Liver (tissue), 8 donors: ENCODE measurements at regions not wholly inside any gene's neighbourhood (a gene's known extent, or its start where the extent isn't known, plus 50 kb on each side); places are given as distances from the start of the nearest gene placed in this dataset.

Experiments
- DNase-seq: peaks from one replicate; pipeline ENCODE4 v3.0.0-alpha.2; 2017; ENCODE audit warnings: low spot score
- H3K27ac ChIP-seq, 2 donors: one replicate each; pipeline ENCODE4 v1.7.0; 2013; ENCODE audit warnings: inconsistent platforms in 2 of 2, low read length in 2 of 2, control low read depth in 1 of 2, low read depth in 1 of 2, mild to moderate bottlenecking in 1 of 2
- H3K27me3 ChIP-seq, 4 donors: one replicate each; pipeline versions ENCODE4 v1.6.1 to v1.7.0; 2013; ENCODE audit warnings: low read length in 3 of 4, inconsistent platforms in 1 of 4, mild to moderate bottlenecking in 1 of 4, moderate library complexity in 1 of 4; ENCODE audit not compliant: control insufficient read depth in 4 of 4, insufficient read depth in 4 of 4
- H3K36me3 ChIP-seq, 4 donors: one replicate each; pipeline versions ENCODE4 v1.6.1 to v1.7.0; 2013; ENCODE audit warnings: low read length in 3 of 4, mild to moderate bottlenecking in 3 of 4, low read depth in 1 of 4, moderate library complexity in 1 of 4; ENCODE audit not compliant: control insufficient read depth in 4 of 4, insufficient read depth in 3 of 4
- H3K4me1 ChIP-seq, 4 donors: one replicate each; pipeline versions ENCODE4 v1.6.1 to v1.7.0; 2013; ENCODE audit warnings: low read length in 3 of 4, mild to moderate bottlenecking in 3 of 4, moderate library complexity in 1 of 4; ENCODE audit not compliant: control insufficient read depth in 4 of 4, insufficient read depth in 4 of 4
- H3K4me3 ChIP-seq, 3 donors: one replicate each; pipeline versions ENCODE4 v1.6.1 to v1.7.0; 2013; ENCODE audit warnings: low read length in 3 of 3, control low read depth in 1 of 3, low read depth in 1 of 3, mild to moderate bottlenecking in 1 of 3
- H3K9ac ChIP-seq, 2 donors: one replicate each; pipeline ENCODE4 v1.7.0; 2013; ENCODE audit warnings: low read length in 2 of 2, mild to moderate bottlenecking in 2 of 2, moderate library complexity in 2 of 2, control low read depth in 1 of 2, low read depth in 1 of 2
- H3K9me3 ChIP-seq, 4 donors: one replicate each; pipeline versions ENCODE4 v1.6.1 to v1.7.0; 2013; ENCODE audit warnings: low read length in 3 of 4; ENCODE audit not compliant: control insufficient read depth in 4 of 4
- EGR1 ChIP-seq, 2 donors: IDR thresholded peaks; 2 replicates each; pipeline ENCODE4 v1.6.1; 2016 to 2018; ENCODE audit warnings: antibody characterized with exemption in 2 of 2, low read depth in 2 of 2
- FOXA1 ChIP-seq: IDR thresholded peaks from 2 replicates; pipeline ENCODE4 v1.6.1; 2016; ENCODE audit warnings: antibody characterized with exemption
- FOXA2 ChIP-seq: IDR thresholded peaks from 2 replicates; pipeline ENCODE4 v1.6.1; 2016; ENCODE audit warnings: antibody characterized with exemption
- GABPA ChIP-seq, 2 donors: IDR thresholded peaks in 1 of 2; conservative IDR thresholded peaks in 1 of 2; 2 replicates each; pipeline ENCODE4 v1.6.1; 2016; ENCODE audit warnings: antibody characterized with exemption in 2 of 2, mild to moderate bottlenecking in 1 of 2, moderate library complexity in 1 of 2
- HNF4A ChIP-seq, 2 donors: conservative IDR thresholded peaks; 2 replicates each; pipeline ENCODE4 v1.6.1; 2016; ENCODE audit warnings: antibody characterized with exemption in 2 of 2, mild to moderate bottlenecking in 2 of 2
- HNF4G ChIP-seq: IDR thresholded peaks from 2 replicates; pipeline ENCODE4 v1.6.1; 2016; ENCODE audit warnings: antibody characterized with exemption
- JUND ChIP-seq, 2 donors: IDR thresholded peaks; 2 replicates each; pipeline ENCODE4 v1.6.1; 2016; ENCODE audit warnings: antibody characterized with exemption in 2 of 2
- NR2F2 ChIP-seq: IDR thresholded peaks from 2 replicates; pipeline ENCODE4 v1.6.1; 2016; ENCODE audit warnings: antibody characterized with exemption
- RAD21 ChIP-seq, 2 donors: IDR thresholded peaks; 2 replicates each; pipeline ENCODE4 v1.6.1; 2016; ENCODE audit warnings: antibody characterized with exemption in 2 of 2, mild to moderate bottlenecking in 2 of 2
- RXRA ChIP-seq, 2 donors: IDR thresholded peaks; 2 replicates each; pipeline ENCODE4 v1.6.1; 2017 to 2018; ENCODE audit warnings: antibody characterized with exemption in 2 of 2, mild to moderate bottlenecking in 1 of 2
- SP1 ChIP-seq: IDR thresholded peaks from 2 replicates; pipeline ENCODE4 v1.6.1; 2018; ENCODE audit warnings: antibody characterized with exemption, mild to moderate bottlenecking
- TAF1 ChIP-seq: conservative IDR thresholded peaks from 2 replicates; pipeline ENCODE4 v1.6.1; 2016; ENCODE audit warnings: antibody characterized with exemption, mild to moderate bottlenecking
- YY1 ChIP-seq: IDR thresholded peaks from 2 replicates; pipeline ENCODE4 v1.6.1; 2016; ENCODE audit warnings: antibody characterized with exemption, mild to moderate bottlenecking
- WGBS: extraction: QIAGEN DNeasy Blood & Tissue Kit; methylation state at CpG from one replicate; pipeline ENCODE4 v1.1.7; 2013; 5-methylcytosine and 5-hydroxymethylcytosine counted together
- TF ChIP-seq, protein P1 (sequence below): IDR thresholded peaks from 2 replicates; pipeline ENCODE4 v1.6.1; 2016; ENCODE audit warnings: antibody characterized with exemption
- TF ChIP-seq, protein P2 (sequence below): fragments of 150-350 bp; IDR thresholded peaks from 2 replicates; pipeline ENCODE4 v1.5.1; 2017; ENCODE audit warnings: improper control_type of control experiment, low read depth, low read length; ENCODE audit not compliant: missing input control
- TF ChIP-seq, protein P3 (sequence below): IDR thresholded peaks from 2 replicates; pipeline ENCODE4 v1.6.1; 2016; ENCODE audit warnings: antibody characterized with exemption, mild to moderate bottlenecking
- donor health status: healthy.
- donor health status: healthy.
- donor health status: healthy.
- donor health status: healthy.
- donor health status: healthy.

- Histone ChIP-seq H3K36me3 (no peaks in the 10 kb centered on the region), H3K27ac (no peak overlapping the region), H3K4me3 (no peak overlapping the region), H3K27me3 (no peaks in the 10 kb centered on the region), H3K9ac (no peak overlapping the region), H3K4me1 (no peaks in the 10 kb centered on the region), H3K9me3 (no peaks in the 10 kb centered on the region)
- no peak for DNase-seq
- 86% methylated on average over 2 of the region's 2 CpGs for WGBS
- no peak for TF ChIP-seq FOXA1
- no peak for TF ChIP-seq TAF1
- TF ChIP-seq, protein P1, sequence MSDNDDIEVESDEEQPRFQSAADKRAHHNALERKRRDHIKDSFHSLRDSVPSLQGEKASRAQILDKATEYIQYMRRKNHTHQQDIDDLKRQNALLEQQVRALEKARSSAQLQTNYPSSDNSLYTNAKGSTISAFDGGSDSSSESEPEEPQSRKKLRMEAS, result no peak
Observed at GRCh38 chr3:147213633-147214032, 192.7 kb downstream of the ZIC4 start.

- Histone ChIP-seq H3K9ac (no peak overlapping the region), H3K4me1 (no peaks in the 10 kb centered on the region), H3K4me3 (no peak overlapping the region), H3K36me3 (no peaks in the 10 kb centered on the region), H3K27me3 (no peaks in the 10 kb centered on the region), H3K27ac (no peak overlapping the region), H3K9me3 (no peaks in the 10 kb centered on the region)
- DNase-seq, result no peak
- TF ChIP-seq, protein P2, sequence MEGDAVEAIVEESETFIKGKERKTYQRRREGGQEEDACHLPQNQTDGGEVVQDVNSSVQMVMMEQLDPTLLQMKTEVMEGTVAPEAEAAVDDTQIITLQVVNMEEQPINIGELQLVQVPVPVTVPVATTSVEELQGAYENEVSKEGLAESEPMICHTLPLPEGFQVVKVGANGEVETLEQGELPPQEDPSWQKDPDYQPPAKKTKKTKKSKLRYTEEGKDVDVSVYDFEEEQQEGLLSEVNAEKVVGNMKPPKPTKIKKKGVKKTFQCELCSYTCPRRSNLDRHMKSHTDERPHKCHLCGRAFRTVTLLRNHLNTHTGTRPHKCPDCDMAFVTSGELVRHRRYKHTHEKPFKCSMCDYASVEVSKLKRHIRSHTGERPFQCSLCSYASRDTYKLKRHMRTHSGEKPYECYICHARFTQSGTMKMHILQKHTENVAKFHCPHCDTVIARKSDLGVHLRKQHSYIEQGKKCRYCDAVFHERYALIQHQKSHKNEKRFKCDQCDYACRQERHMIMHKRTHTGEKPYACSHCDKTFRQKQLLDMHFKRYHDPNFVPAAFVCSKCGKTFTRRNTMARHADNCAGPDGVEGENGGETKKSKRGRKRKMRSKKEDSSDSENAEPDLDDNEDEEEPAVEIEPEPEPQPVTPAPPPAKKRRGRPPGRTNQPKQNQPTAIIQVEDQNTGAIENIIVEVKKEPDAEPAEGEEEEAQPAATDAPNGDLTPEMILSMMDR, result no peak
- no peak for TF ChIP-seq HNF4G
- no peak for TF ChIP-seq TAF1
- no peak for TF ChIP-seq RXRA (IDR thresholded peaks at IDR 0.05)
- TF ChIP-seq GABPA (IDR thresholded peaks at IDR 0.05 in 1 of 2, conservative IDR thresholded peaks at IDR 0.05 in 1 of 2), result no peak
- TF ChIP-seq, protein P3, sequence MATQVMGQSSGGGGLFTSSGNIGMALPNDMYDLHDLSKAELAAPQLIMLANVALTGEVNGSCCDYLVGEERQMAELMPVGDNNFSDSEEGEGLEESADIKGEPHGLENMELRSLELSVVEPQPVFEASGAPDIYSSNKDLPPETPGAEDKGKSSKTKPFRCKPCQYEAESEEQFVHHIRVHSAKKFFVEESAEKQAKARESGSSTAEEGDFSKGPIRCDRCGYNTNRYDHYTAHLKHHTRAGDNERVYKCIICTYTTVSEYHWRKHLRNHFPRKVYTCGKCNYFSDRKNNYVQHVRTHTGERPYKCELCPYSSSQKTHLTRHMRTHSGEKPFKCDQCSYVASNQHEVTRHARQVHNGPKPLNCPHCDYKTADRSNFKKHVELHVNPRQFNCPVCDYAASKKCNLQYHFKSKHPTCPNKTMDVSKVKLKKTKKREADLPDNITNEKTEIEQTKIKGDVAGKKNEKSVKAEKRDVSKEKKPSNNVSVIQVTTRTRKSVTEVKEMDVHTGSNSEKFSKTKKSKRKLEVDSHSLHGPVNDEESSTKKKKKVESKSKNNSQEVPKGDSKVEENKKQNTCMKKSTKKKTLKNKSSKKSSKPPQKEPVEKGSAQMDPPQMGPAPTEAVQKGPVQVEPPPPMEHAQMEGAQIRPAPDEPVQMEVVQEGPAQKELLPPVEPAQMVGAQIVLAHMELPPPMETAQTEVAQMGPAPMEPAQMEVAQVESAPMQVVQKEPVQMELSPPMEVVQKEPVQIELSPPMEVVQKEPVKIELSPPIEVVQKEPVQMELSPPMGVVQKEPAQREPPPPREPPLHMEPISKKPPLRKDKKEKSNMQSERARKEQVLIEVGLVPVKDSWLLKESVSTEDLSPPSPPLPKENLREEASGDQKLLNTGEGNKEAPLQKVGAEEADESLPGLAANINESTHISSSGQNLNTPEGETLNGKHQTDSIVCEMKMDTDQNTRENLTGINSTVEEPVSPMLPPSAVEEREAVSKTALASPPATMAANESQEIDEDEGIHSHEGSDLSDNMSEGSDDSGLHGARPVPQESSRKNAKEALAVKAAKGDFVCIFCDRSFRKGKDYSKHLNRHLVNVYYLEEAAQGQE, result no peak
- TF ChIP-seq, protein P1, result no peak
Observed at GRCh38 chr3:147210676-147211075, 195.7 kb downstream of the ZIC4 start.

DNA sequence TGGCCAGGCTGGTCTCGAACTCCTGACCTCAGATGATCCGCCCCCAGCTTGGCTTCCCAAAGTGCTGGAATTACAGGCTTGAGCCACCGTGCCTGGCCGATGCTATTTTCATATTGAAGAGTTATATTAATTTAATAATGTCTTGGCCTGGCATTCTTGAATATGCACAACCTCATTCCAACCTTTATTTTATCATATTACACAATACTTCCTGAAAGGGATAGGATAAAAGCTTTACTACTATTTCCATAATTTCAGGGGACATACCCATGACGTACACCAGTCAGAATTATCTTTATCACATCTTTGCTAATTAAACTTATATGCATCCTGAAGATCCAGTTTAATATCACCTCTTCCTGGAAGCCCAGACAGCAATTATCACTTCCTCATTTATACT is 205.3 kb downstream of the ZIC4 start:
- no peak for TF ChIP-seq HNF4G
- TF ChIP-seq NR2F2, result no peak
- TF ChIP-seq GABPA (IDR thresholded peaks at IDR 0.05 in 1 of 2, conservative IDR thresholded peaks at IDR 0.05 in 1 of 2), result no peak
- no peak for TF ChIP-seq FOXA1
- TF ChIP-seq YY1, result no peak
- TF ChIP-seq RXRA (IDR thresholded peaks at IDR 0.05), result no peak
- no peak for TF ChIP-seq HNF4A (conservative IDR thresholded peaks at IDR 0.05)
- no peak for TF ChIP-seq JUND (IDR thresholded peaks at IDR 0.05)
- TF ChIP-seq FOXA2, result no peak
- TF ChIP-seq RAD21 (IDR thresholded peaks at IDR 0.05), result no peak
- TF ChIP-seq EGR1 (IDR thresholded peaks at IDR 0.05; ENCODE audit: low read depth in 2 of 2), result no peak
- no peak for TF ChIP-seq TAF1
- TF ChIP-seq SP1, result no peak
- TF ChIP-seq, protein P2, result no peak
- TF ChIP-seq, protein P3, result no peak
- TF ChIP-seq, protein P1, result no peak
- Histone ChIP-seq H3K4me3 (no peak overlapping the region), H3K36me3 (no peaks in the 10 kb centered on the region), H3K27ac (no peak overlapping the region), H3K9ac (no peak overlapping the region), H3K4me1 (no peaks in the 10 kb centered on the region), H3K27me3 (no peaks in the 10 kb centered on the region), H3K9me3 (no peaks in the 10 kb centered on the region)
- WGBS, result 82% methylated on average over 5 of the region's 5 CpGs
- DNase-seq, result no peak
